HepG2 (cell line): ENCODE measurements at regions not wholly inside any gene's neighbourhood (a gene's known extent, or its start where the extent isn't known, plus 50 kb on each side); places are given as distances from the start of the nearest gene placed in this dataset.
"Not testable (repeated sequence)": the region's sequence is repeated elsewhere in the genome, so short reads cannot be mapped to it uniquely, and the experiment has no call there.

Experiments
- EEA1 ChIP-seq: sonication (generic); formaldehyde crosslinking; IDR thresholded peaks from 2 replicates; pipeline ENCODE4 v1.5.1; 2020; ENCODE audit warnings: mild to moderate bottlenecking, missing genetic modification reagents, borderline replicate concordance
- FOXM1 ChIP-seq: sonication (generic); formaldehyde crosslinking; IDR thresholded peaks from 2 replicates; pipeline ENCODE4 v1.5.0; 2020; ENCODE audit warnings: missing genetic modification reagents
- NBN ChIP-seq: fragments of 450-650 bp; conservative IDR thresholded peaks from 2 replicates; pipeline ENCODE4 v1.6.1; 2017
- ZNF770 ChIP-seq: sonication (generic); formaldehyde crosslinking; IDR thresholded peaks from 2 replicates; pipeline ENCODE4 v1.5.0; 2020; ENCODE audit warnings: mild to moderate bottlenecking, missing genetic modification reagents

GRCh38 chrY:6395042-6395441 lies 149.0 kb downstream of the TSPY2 start:
- TF ChIP-seq ZNF770 (CRISPR knock-in tag); FOXM1 (CRISPR knock-in tag); EEA1 (CRISPR knock-in tag); NBN: not testable (repeated sequence)
